Spleen (tissue), 7 donors: ENCODE measurements at regions not wholly inside any gene's neighbourhood (a gene's known extent, or its start where the extent isn't known, plus 50 kb on each side); places are given as distances from the start of the nearest gene placed in this dataset.

Experiments used
- POLR2A ChIP-seq, 3 donors: fragments of 450-650 bp; IDR thresholded peaks; one replicate each; pipeline ENCODE4 v1.5.1; 2017; ENCODE audit warnings: antibody characterized with exemption in 3 of 3, mild to moderate bottlenecking in 1 of 3
- POLR2AphosphoS5 ChIP-seq, 3 donors: sonication (generic); formaldehyde crosslinking; IDR thresholded peaks; one replicate each; pipeline ENCODE4 v1.5.1; 2017; ENCODE audit warnings: antibody characterized with exemption in 3 of 3
- TF ChIP-seq, protein P1 (sequence below), 11 experiments: fragments of 200-600 bp in 7 of 11; fragments of 450-650 bp in 4 of 11; sonication (generic) in 4 of 11; IDR thresholded peaks in 8 of 11; conservative IDR thresholded peaks in 3 of 11; 1 replicate in 7 of 11; 2 replicates in 4 of 11; pipeline versions ENCODE4 v1.4.0 to v1.8.0; 2016 to 2021; ENCODE audit warnings: antibody characterized with exemption in 11 of 11, inconsistent platforms in 4 of 11, mild to moderate bottlenecking in 1 of 11
- donor health status: DM: no; HTN: no; CAD: no; lungs with moderate emphysema.
- donor health status: DM: no; HTN: no; CAD: no.
- donor health status: DM: no; HTN: no; CAD: no.

DNA sequence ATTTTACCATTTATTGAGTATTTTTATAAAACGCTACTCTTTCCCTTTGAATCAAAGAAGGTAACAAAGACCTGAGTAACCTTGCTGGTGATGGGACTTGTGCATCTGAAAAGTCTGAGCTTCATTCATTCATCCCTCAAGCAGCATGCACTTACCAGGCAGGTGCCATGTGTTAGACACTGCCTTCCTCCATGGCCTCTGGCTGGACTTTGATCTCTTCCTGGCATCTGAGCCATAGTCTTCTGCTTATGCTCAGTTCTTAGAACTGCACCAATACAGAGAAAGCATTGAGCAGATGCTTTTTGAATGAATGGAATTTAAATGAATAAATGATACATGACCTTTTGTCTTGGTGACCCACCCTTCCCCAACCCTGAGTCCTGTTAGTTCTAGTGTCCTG, 251.4 kb upstream of the COPS8 start:
- TF ChIP-seq POLR2A (IDR thresholded peaks at IDR 0.05) = no peak
- TF ChIP-seq, protein P1, sequence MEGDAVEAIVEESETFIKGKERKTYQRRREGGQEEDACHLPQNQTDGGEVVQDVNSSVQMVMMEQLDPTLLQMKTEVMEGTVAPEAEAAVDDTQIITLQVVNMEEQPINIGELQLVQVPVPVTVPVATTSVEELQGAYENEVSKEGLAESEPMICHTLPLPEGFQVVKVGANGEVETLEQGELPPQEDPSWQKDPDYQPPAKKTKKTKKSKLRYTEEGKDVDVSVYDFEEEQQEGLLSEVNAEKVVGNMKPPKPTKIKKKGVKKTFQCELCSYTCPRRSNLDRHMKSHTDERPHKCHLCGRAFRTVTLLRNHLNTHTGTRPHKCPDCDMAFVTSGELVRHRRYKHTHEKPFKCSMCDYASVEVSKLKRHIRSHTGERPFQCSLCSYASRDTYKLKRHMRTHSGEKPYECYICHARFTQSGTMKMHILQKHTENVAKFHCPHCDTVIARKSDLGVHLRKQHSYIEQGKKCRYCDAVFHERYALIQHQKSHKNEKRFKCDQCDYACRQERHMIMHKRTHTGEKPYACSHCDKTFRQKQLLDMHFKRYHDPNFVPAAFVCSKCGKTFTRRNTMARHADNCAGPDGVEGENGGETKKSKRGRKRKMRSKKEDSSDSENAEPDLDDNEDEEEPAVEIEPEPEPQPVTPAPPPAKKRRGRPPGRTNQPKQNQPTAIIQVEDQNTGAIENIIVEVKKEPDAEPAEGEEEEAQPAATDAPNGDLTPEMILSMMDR (IDR thresholded peaks at IDR 0.05 in 8 of 11, conservative IDR thresholded peaks at IDR 0.05 in 3 of 11) = no peak
- no peak for TF ChIP-seq POLR2AphosphoS5 (IDR thresholded peaks at IDR 0.05)
